Tibial nerve (tissue), 4 donors: ENCODE measurements at regions not wholly inside any gene's neighbourhood (a gene's known extent, or its start where the extent isn't known, plus 50 kb on each side); places are given as distances from the start of the nearest gene placed in this dataset.

Experiments
- DNase-seq, 2 donors: peaks; one replicate each; pipeline ENCODE4 v3.0.0-alpha.2; 2019; ENCODE audit warnings: low spot score in 2 of 2
- H3K27ac ChIP-seq, 4 donors: fragments of 200-600 bp; sonication (generic) in 3 of 4; one replicate each; pipeline ENCODE4 v1.5.1; 2017 to 2019; ENCODE audit warnings: mild to moderate bottlenecking in 1 of 4
- H3K27me3 ChIP-seq, 2 donors: fragments of 200-600 bp; sonication (generic) in 1 of 2; one replicate each; pipeline versions ENCODE4 v1.5.1 to v1.6.0; 2017 to 2019
- H3K36me3 ChIP-seq, 3 donors: fragments of 200-600 bp; sonication (generic); one replicate each; pipeline ENCODE4 v1.5.1; 2018 to 2019
- H3K4me1 ChIP-seq, 4 donors: fragments of 200-600 bp; sonication (generic) in 3 of 4; one replicate each; pipeline ENCODE4 v1.5.1; 2017 to 2019
- H3K4me3 ChIP-seq, 4 donors: fragments of 200-600 bp; sonication (generic) in 3 of 4; one replicate each; pipeline ENCODE4 v1.5.1; 2017 to 2019; ENCODE audit warnings: mild to moderate bottlenecking in 1 of 4, moderate library complexity in 1 of 4
- H3K9me3 ChIP-seq, 4 donors: fragments of 200-600 bp; sonication (generic) in 3 of 4; one replicate each; pipeline ENCODE4 v1.5.1; 2017 to 2019
- CTCF ChIP-seq, 5 experiments: fragments of 200-600 bp in 3 of 5; fragments of 450-650 bp in 2 of 5; sonication (generic) in 3 of 5; IDR thresholded peaks; one replicate each; pipeline ENCODE4 v1.5.1; 2016 to 2019; ENCODE audit warnings: antibody characterized with exemption in 5 of 5, mild to moderate bottlenecking in 3 of 5, moderate library complexity in 2 of 5
- EP300 ChIP-seq, 2 donors: sonication (generic); formaldehyde crosslinking; IDR thresholded peaks; one replicate each; pipeline ENCODE4 v1.6.1; 2017; ENCODE audit warnings: antibody characterized with exemption in 2 of 2, mild to moderate bottlenecking in 1 of 2
- POLR2A ChIP-seq, 2 donors: fragments of 450-650 bp; IDR thresholded peaks; one replicate each; pipeline ENCODE4 v1.6.1; 2017; ENCODE audit warnings: antibody characterized with exemption in 2 of 2, mild to moderate bottlenecking in 2 of 2, moderate library complexity in 2 of 2
- WGBS, 2 donors: methylation state at CpG; one replicate each; pipeline ENCODE4 v1.1.5; 2018; 5-methylcytosine and 5-hydroxymethylcytosine counted together

DNA sequence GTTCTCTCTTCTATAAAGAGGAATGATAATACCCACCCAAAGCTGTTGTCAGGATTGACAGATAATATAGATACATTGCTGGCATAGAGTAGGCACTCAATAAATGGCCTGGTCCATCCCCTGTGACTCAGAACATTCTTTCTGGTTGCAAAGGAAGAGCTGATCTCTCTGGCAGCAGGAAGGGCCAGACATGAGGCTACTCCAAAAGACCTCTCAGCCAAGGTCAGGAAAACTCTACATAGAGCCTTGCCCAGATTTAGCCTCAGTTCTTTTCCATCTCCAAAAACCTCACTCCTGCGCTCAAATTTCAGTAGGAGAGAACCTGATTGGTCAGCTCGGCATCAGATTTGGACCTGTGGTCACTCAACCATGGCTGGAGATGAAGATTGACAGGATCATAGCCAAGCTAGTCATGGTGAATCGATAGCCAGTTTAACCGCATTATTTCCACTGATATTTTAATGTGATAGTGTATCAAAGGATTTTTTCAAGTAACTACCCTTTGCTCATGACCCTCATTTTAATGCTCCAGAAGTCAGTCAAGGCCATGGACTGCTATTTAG is 319.6 kb downstream of the DRD1 start:
- TF ChIP-seq POLR2A (IDR thresholded peaks at IDR 0.05) = no peak
- TF ChIP-seq EP300 (IDR thresholded peaks at IDR 0.05) = no peak
- TF ChIP-seq CTCF (IDR thresholded peaks at IDR 0.05) = no peak
- no peaks in the 10 kb centered on the region for H3K9me3 ChIP-seq
- WGBS, 2 donors = 90 to 96% methylated on average over 4 of the region's 4 CpGs
- H3K27me3 ChIP-seq = no peaks in the 10 kb centered on the region
- H3K4me1 ChIP-seq = no peaks in the 10 kb centered on the region
- no peak for DNase-seq
- H3K27ac ChIP-seq = no peak overlapping the region
- H3K36me3 ChIP-seq = no peaks in the 10 kb centered on the region
- H3K4me3 ChIP-seq = no peak overlapping the region

DNA sequence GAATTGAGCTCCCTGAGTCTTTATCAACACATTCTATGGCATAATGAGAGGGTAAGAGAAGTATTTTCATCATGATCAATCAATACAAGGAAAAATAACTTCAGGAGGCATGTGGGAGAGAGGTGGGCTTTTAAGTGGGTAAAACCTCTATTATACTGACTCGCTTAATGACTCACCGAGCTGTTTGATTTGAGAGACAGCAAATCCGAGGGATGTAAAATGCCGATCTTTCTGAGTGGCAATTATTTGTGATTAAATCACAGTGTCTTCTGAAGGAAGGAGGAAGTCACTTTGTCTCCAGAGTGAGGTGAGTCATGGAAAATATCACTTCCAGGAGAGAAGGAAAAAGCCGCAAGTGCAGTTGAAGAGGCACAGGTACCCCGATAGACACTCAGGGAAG is 320.4 kb downstream of the DRD1 start:
- no peak for DNase-seq
- WGBS, 2 donors = 90 to 91% methylated on average over 6 of the region's 6 CpGs
- Histone ChIP-seq H3K27ac (no peak overlapping the region), H3K9me3 (no peaks in the 10 kb centered on the region), H3K4me1 (no peaks in the 10 kb centered on the region), H3K36me3 (no peaks in the 10 kb centered on the region), H3K27me3 (no peaks in the 10 kb centered on the region), H3K4me3 (no peak overlapping the region)
- TF ChIP-seq CTCF (IDR thresholded peaks at IDR 0.05) (no peak), EP300 (IDR thresholded peaks at IDR 0.05) (no peak), POLR2A (IDR thresholded peaks at IDR 0.05) (no peak)

DNA sequence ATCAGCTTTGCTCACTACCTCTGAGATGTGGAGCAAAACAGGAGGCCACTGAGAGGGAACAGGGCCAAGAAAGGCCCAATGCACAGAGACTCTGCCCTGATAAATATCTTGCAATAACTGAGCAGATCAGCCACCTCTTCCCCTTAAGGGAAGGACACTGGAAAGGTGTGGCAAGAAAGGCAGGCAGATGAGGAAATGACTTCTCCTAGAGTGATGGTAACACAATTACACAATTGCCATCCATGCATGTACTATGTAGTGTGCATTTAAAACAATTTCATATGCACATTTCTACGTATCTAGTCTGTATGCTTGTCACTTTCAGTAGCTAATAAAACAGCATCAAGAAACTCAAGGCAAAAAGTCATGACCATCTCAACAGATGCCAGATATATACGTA is 322.5 kb downstream of the DRD1 start:
- Histone ChIP-seq H3K9me3 (no peaks in the 10 kb centered on the region), H3K27me3 (no peaks in the 10 kb centered on the region), H3K36me3 (no peaks in the 10 kb centered on the region), H3K4me3 (no peak overlapping the region), H3K27ac (no peak overlapping the region), H3K4me1 (no peaks in the 10 kb centered on the region)
- TF ChIP-seq POLR2A (IDR thresholded peaks at IDR 0.05) (no peak), EP300 (IDR thresholded peaks at IDR 0.05) (no peak)
- 82 to 84% methylated on average over 2 of the region's 2 CpGs for WGBS, 2 donors
- no peak for DNase-seq

GRCh38 chr5:175120412-175120811 is 323.6 kb downstream of the DRD1 start:
- Histone ChIP-seq H3K27me3 (no peaks in the 10 kb centered on the region), H3K4me3 (no peak overlapping the region), H3K9me3 (no peaks in the 10 kb centered on the region), H3K4me1 (no peaks in the 10 kb centered on the region), H3K27ac (no peak overlapping the region), H3K36me3 (no peaks in the 10 kb centered on the region)
- no peak for DNase-seq
- 79 to 81% methylated on average over 7 of the region's 7 CpGs for WGBS, 2 donors
- no peak for TF ChIP-seq EP300 (IDR thresholded peaks at IDR 0.05)

DNA sequence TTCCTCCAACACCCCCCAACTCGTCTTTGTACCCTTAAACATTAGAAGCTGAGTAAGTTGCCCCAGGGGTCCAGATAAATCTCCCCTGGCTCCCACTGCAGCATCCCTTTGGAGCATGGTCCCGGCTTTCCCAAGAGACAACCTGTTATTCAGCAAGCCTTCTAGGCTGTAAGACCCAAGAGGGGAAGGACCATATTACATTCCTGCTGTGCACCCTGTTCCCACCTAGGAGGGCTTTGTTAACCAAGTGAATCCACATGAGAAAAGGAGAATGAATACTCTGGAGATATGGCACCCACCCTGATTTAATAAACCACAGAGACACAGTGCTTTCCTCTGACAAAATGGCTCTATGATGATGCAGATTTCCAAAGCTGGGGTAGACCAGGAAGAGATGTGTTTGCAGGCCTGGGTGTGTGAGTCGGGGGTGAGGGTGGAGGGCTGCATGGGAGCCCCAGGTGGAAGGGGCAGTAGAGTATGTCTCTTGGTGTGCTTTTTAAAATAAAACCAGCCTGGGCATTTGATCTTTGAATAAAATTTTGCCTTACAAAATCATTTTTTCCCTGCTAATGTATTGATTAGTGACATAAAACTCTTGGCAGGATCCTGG is 325.2 kb downstream of the DRD1 start:
- Histone ChIP-seq H3K4me1 (no peaks in the 10 kb centered on the region), H3K27ac (no peak overlapping the region), H3K9me3 (no peaks in the 10 kb centered on the region), H3K27me3 (no peaks in the 10 kb centered on the region), H3K4me3 (no peak overlapping the region), H3K36me3 (no peaks in the 10 kb centered on the region)
- WGBS, 2 donors = 61% methylated on average over 3 of the region's 3 CpGs
- no peak for TF ChIP-seq EP300 (IDR thresholded peaks at IDR 0.05)
- no peak for TF ChIP-seq CTCF (IDR thresholded peaks at IDR 0.05)
- TF ChIP-seq POLR2A (IDR thresholded peaks at IDR 0.05) = no peak
- DNase-seq = no peak

DNA sequence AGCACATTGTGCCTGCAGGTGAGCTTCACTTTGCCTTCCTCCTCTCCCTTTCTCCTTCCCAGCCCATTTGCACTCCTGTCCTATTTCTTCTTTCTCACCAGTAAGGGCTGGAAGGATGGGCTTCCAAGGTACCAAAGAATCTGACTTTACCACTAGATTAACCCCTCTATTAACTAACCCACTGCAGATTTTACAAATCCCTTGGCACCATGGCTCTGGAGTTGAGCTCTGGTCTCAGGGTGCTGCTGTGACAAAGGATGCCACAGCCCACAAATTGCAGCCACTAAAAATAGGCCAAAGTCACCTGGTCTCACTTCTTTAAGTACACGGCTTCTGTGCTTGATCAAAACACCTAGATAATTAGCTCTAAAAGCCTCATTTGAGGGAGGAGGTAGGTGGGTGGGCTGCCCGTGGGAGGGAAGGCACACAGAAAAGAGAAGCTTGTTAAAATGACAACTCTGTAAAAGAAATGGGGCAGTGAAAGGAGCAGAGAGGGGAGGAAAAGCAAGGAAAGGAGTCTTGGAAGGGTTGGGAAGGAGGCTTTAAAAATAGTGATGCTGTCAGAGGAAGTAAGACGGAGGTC is 327.4 kb downstream of the DRD1 start:
- Histone ChIP-seq H3K27me3 (no peaks in the 10 kb centered on the region), H3K4me3 (no peak overlapping the region), H3K27ac (no peak overlapping the region), H3K36me3 (no peaks in the 10 kb centered on the region), H3K4me1 (no peaks in the 10 kb centered on the region), H3K9me3 (no peaks in the 10 kb centered on the region)
- DNase-seq = no peak
- TF ChIP-seq POLR2A (IDR thresholded peaks at IDR 0.05) (no peak), EP300 (IDR thresholded peaks at IDR 0.05) (no peak), CTCF (IDR thresholded peaks at IDR 0.05) (no peak)
- 42 to 52% methylated on average over 3 of the region's 3 CpGs for WGBS, 2 donors
